ENCODE measurements at regions not wholly inside any gene's neighbourhood (a gene's known extent, or its start where the extent isn't known, plus 50 kb on each side); places are given as distances from the start of the nearest gene placed in this dataset.
"Not testable (repeated sequence)": the region's sequence is repeated elsewhere in the genome, so short reads cannot be mapped to it uniquely, and the experiment has no call there.

DNA sequence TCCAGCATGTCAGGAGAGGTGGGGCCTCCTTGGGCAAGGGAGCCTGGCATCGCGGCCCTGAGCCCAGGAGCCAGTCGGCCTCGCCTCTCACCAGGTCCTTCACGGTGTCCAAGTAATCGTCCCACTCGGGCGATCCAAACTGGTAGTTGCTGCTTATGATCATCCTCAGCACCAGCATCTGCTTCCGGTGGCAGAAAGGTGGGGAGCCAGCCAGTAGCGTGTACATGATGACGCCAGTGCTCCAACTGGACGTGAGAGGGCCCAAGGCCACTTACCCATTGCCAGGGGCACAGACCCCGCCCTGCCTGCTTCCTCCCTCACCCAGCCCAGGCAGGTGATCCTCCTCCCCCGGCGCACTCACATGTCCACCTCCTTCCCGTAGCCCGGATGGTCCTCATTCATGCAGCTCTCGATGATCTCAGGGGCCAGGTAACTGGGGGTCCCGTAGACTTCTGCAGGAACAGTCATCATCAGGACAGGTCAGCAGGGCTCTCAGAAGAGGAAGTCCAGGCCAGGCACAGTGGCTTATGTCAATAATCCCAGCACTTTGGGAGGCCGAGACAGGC lies 214.7 kb downstream of the OR4C45 start:
- DNase-seq, result no peak

DNA sequence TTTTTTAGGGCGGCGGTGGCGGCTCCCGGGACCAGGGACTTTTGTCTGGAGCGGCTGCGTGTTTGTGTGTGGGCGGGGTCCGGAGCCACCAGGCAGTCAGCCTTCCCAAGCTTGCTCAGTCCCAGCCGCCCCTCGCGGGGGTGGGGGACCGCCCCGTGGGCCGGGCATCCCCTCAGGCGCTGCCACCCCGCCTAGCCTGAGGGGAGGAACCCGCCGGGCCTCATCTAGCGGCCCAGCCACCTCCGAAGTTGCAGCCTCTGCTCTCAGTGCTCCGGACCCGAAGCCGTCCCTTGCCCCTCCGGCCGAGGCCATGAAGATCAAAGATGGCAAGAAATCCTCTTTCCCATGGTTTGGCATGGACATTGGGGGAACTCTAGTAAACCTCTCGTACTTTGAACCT lies 235.2 kb downstream of the OR4C45 start:
- no peak for DNase-seq

- DNase-seq, result no peak
Observed at GRCh38 chr11:50275133-50275532, 242.5 kb downstream of the OR4C45 start.

DNA sequence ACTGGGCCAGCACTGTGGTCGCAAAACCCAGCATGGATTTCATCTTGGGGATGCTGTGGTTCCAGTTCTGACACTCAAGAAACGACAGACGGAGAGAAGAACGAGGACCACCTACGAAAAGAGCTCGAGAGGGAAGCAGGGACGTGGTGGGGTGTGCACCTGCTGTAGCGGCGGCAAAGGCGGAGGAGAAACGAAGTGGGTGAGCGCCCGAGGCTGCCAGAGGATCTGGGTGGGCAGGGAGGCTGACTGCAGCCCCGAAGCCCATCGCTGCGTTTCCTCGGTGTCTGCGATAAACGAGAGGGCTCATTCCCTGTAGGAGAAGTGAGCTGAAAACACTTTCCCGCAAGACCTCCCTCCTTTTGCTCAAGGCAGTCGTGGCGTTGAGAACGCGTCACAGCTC lies 246.1 kb downstream of the OR4C45 start:
- DNase-seq, result no peak

GRCh38 chr11:50298182-50298988 lies 265.7 kb downstream of the OR4C45 start:
- DNase-seq, result no peak

- DNase-seq, result not testable (repeated sequence)
Observed at GRCh38 chr11:50330723-50331122, 298.0 kb downstream of the OR4C45 start.

GRCh38 chr11:50333861-50334260 lies 301.2 kb downstream of the OR4C45 start:
- DNase-seq, result no peak

DNA sequence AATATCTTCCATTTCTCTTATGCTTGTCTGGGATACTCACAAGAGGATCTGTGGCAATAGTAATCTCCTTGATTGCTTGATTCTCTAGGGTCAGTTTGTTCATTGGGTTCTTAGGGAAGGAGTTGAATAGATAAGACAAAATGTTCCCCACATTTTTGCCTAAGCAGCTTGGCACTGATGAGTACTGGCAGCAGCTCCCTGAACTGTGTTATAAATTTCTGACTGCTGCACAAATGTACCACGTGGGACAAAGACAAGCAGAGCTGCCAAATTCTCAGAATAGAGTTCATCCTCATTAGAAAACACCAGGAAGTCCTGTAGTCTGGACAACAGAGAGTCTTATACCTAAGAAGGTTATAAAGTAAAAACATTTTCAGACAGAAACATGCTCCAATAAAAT lies 304.8 kb downstream of the OR4C45 start:
- not testable (repeated sequence) for DNase-seq

DNA sequence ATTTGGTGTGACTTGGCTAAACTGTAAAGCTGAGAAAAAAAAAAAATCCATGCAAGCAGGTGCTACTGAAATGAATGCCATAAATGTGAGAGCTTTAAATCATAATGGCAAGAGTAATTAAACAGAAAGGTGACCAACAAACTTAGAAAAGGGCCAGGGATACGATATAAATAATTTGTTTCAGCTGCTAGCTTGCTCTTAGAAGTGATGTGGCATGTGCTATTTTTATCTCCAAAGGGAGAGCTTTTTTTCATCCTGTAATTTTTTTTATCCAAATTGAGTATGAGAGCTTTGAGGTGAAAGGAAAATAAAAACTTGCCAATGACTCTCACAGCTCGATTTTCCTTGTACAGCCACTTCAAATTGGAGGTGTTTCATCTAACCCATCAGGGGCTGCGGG lies 315.3 kb downstream of the OR4C45 start:
- DNase-seq, result not testable (repeated sequence)

- DNase-seq, result no peak
Observed at GRCh38 chr11:50379484-50379883, 346.8 kb downstream of the OR4C45 start.

DNA sequence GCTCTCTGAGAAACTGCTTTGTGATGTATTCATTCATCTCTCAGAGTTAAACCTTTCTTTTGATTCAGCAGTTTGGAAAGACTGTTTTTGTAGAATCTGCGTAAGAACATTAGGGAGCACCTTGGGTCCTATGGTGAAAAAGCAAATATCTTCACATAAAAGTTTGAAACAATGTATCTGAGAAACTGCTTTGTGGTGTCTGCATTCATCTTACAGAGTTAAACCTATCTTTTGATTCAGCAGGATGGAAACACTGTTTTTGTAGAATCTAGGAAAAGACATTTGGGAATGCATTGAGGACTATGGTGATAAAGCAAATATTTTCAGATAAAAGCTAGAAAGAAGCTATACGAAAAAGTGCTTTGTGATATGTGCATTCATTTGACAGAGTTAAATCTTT lies 361.3 kb downstream of the OR4C45 start:
- no peak for DNase-seq

DNA sequence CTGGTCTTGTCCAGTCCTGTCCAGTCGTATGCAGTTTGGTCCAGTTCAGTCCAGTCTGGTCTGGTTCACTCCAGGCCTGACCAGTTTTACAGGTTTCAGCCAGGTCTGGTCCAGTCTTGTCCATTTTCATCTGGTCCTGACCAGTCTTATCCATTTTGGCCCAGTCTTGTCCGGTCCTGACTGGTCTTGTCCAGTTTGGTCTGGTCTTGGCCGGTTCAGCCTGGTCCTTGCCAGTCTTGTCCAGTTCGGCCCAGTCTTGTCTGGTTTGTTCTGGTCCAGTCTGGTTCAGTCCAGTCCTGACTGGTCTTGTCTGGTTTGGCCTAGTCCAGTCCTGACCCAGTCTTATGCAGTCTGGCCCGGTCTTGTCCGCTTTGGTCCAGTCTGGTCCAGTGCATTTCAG lies 380.2 kb downstream of the OR4C45 start:
- peak; percentile 2 for DNase-seq

DNA sequence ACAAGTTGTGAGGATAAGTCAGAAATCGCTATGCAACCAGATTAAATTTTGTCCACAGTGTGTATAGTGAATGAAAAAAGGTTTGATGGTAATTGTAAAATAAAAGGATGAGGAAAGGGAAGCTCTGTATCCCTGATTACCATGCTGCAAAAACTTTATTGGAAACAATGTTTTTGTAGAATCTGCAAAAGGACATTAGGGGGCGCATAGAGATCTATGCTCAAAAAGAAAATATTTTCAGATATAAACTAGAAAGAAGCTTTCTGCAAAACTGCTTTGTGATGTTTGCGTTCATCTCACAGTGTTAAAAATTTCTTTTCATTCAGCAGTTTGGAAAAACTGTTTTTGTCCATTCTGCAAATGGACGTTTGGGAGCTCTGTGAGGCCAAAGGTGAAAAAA lies 390.5 kb downstream of the OR4C45 start:
- DNase-seq, result no peak
